A172 (cell line): ENCODE measurements at regions not wholly inside any gene's neighbourhood (a gene's known extent, or its start where the extent isn't known, plus 50 kb on each side); places are given as distances from the start of the nearest gene placed in this dataset.
A peak's percentile ranks its signal among the peaks of the same experiment; 100 is the strongest.
"Not testable (repeated sequence)": the region's sequence is repeated elsewhere in the genome, so short reads cannot be mapped to it uniquely, and the experiment has no call there.

Experiments used
- DNase-seq: peaks from one replicate; pipeline ENCODE4 v3.0.0-alpha.2; 2015; ENCODE audit warnings: low spot score

- no peak for DNase-seq
These were observed 1672.0 kb downstream of the SLITRK5 start for GRCh38 chr13:89343165-89343564.

GRCh38 chr13:89352384-89352783 is 1681.2 kb downstream of the SLITRK5 start:
- DNase-seq, result no peak

- DNase-seq, result no peak
These were observed 1690.7 kb downstream of the SLITRK5 start for GRCh38 chr13:89361909-89362308.

GRCh38 chr13:89363144-89363543 is 1692.0 kb downstream of the SLITRK5 start:
- no peak for DNase-seq

- no peak for DNase-seq
These were observed 1701.0 kb downstream of the SLITRK5 start for GRCh38 chr13:89372193-89372592.

- DNase-seq, result no peak
These were observed 1704.7 kb downstream of the SLITRK5 start for GRCh38 chr13:89375839-89376238.

GRCh38 chr13:89380101-89380500 is 1708.9 kb downstream of the SLITRK5 start:
- peak; percentile 52 for DNase-seq

- DNase-seq, result no peak
These were observed 1711.8 kb downstream of the SLITRK5 start for GRCh38 chr13:89382981-89383380.

- DNase-seq, result no peak
These were observed 1712.7 kb downstream of the SLITRK5 start for GRCh38 chr13:89383891-89384290.

- DNase-seq, result no peak
These were observed 1722.7 kb downstream of the SLITRK5 start for GRCh38 chr13:89393758-89394304.

- DNase-seq, result peak; percentile 58
These were observed 1730.1 kb downstream of the SLITRK5 start for GRCh38 chr13:89401264-89401675.

- DNase-seq, result no peak
These were observed 1731.0 kb downstream of the SLITRK5 start for GRCh38 chr13:89402211-89402610.

GRCh38 chr13:89406096-89406495 is 1734.9 kb downstream of the SLITRK5 start:
- not testable (repeated sequence) for DNase-seq

- no peak for DNase-seq
These were observed 1736.2 kb downstream of the SLITRK5 start for GRCh38 chr13:89407357-89407756.

- no peak for DNase-seq
These were observed 1761.8 kb downstream of the SLITRK5 start for GRCh38 chr13:89432997-89433396.

GRCh38 chr13:89434624-89435023 is 1763.5 kb downstream of the SLITRK5 start:
- DNase-seq, result peak; percentile 6

GRCh38 chr13:89454681-89455080 is 1783.5 kb downstream of the SLITRK5 start:
- DNase-seq, result no peak

GRCh38 chr13:89455225-89455624 is 1784.1 kb downstream of the SLITRK5 start:
- no peak for DNase-seq

- DNase-seq, result no peak
These were observed 1784.6 kb downstream of the SLITRK5 start for GRCh38 chr13:89455741-89456140.

GRCh38 chr13:89457977-89458376 is 1786.8 kb downstream of the SLITRK5 start:
- peak; percentile 79 for DNase-seq

GRCh38 chr13:89458456-89458855 is 1787.3 kb downstream of the SLITRK5 start:
- DNase-seq, result no peak

GRCh38 chr13:89460895-89461294 is 1789.7 kb downstream of the SLITRK5 start:
- DNase-seq, result not testable (repeated sequence)

- peak; percentile 14 for DNase-seq
These were observed 1794.2 kb downstream of the SLITRK5 start for GRCh38 chr13:89465366-89465765.

GRCh38 chr13:89468081-89468480 is 1796.9 kb downstream of the SLITRK5 start:
- no peak for DNase-seq
